GM23338 (cell line): ENCODE measurements at regions not wholly inside any gene's neighbourhood (a gene's known extent, or its start where the extent isn't known, plus 50 kb on each side); places are given as distances from the start of the nearest gene placed in this dataset.

Experiments used
- ATAC-seq: fragments of 200-7000 bp; cut with Tn5 transposase; 3 replicates; pipeline ENCODE4 v1.9.1; 2020
- DNase-seq: peaks from one replicate; pipeline ENCODE4 v3.0.0-alpha.2; 2015; ENCODE audit warnings: low spot score
- H2AFZ ChIP-seq: fragments of 200-600 bp; sonication (generic); 2 replicates; pipeline ENCODE4 v1.8.0; 2016; ENCODE audit warnings: antibody characterized with exemption, mild to moderate bottlenecking, moderate library complexity
- H3F3A ChIP-seq: fragments of 200-600 bp; sonication (generic); replicated peaks from 2 replicates; pipeline ENCODE4 v1.8.0; 2017; ENCODE audit warnings: antibody characterized with exemption, mixed run types, low read depth
- H3K27ac ChIP-seq: fragments of 200-600 bp; sonication (generic); 2 replicates; pipeline ENCODE4 v1.6.1; 2016; ENCODE audit warnings: low read depth
- H3K27me3 ChIP-seq: fragments of 200-600 bp; sonication (generic); 2 replicates; pipeline ENCODE4 v1.8.0; 2016; ENCODE audit warnings: mild to moderate bottlenecking, mixed run types, moderate library complexity; ENCODE audit not compliant: insufficient read depth
- H3K36me3 ChIP-seq: fragments of 200-600 bp; sonication (generic); 2 replicates; pipeline ENCODE4 v1.8.0; 2016; ENCODE audit warnings: mild to moderate bottlenecking; ENCODE audit not compliant: insufficient read depth
- H3K4me1 ChIP-seq: fragments of 200-600 bp; sonication (generic); 2 replicates; pipeline ENCODE4 v1.8.0; 2016; ENCODE audit warnings: mild to moderate bottlenecking, moderate library complexity; ENCODE audit not compliant: insufficient read depth
- H3K4me2 ChIP-seq: fragments of 200-600 bp; sonication (generic); 2 replicates; pipeline ENCODE4 v1.7.1; 2017; ENCODE audit warnings: mixed run types
- H3K4me3 ChIP-seq: fragments of 200-600 bp; sonication (generic); 2 replicates; pipeline ENCODE4 v1.6.1; 2016; ENCODE audit warnings: mixed run types
- H3K79me2 ChIP-seq: fragments of 200-600 bp; sonication (generic); replicated peaks from 2 replicates; pipeline ENCODE4 v1.8.0; 2017; ENCODE audit warnings: mild to moderate bottlenecking; ENCODE audit not compliant: insufficient read depth
- H3K9me2 ChIP-seq: fragments of 200-600 bp; sonication (generic); 2 replicates; pipeline ENCODE4 v1.8.0; 2017; ENCODE audit not compliant: insufficient read depth
- H4K20me1 ChIP-seq: fragments of 200-600 bp; sonication (generic); replicated peaks from 2 replicates; pipeline ENCODE4 v1.8.0; 2017; ENCODE audit warnings: mild to moderate bottlenecking; ENCODE audit not compliant: insufficient read depth
- H3K27ac Mint-ChIP-seq: 2 replicates; pipeline ENCODE4 v1.8.0; 2020; ENCODE audit warnings: inconsistent platforms, mild to moderate bottlenecking, moderate library complexity, mixed read lengths
- H3K27me3 Mint-ChIP-seq: 3 replicates; pipeline ENCODE4 v1.8.0; 2022; ENCODE audit warnings: low read depth, mild to moderate bottlenecking, moderate library complexity, mixed read lengths, inconsistent platforms; ENCODE audit not compliant: insufficient read depth, poor library complexity
- H3K36me3 Mint-ChIP-seq: 3 replicates; pipeline ENCODE4 v1.8.0; 2021; ENCODE audit warnings: low read depth, mild to moderate bottlenecking, inconsistent platforms, moderate library complexity, mixed read lengths
- H3K4me1 Mint-ChIP-seq: 3 replicates; pipeline ENCODE4 v1.8.0; 2020; ENCODE audit warnings: mild to moderate bottlenecking, inconsistent platforms, mixed read lengths
- H3K4me3 Mint-ChIP-seq: 3 replicates; pipeline ENCODE4 v1.8.0; 2021; ENCODE audit warnings: moderate library complexity, mild to moderate bottlenecking, inconsistent platforms, mixed read lengths
- H3K9me3 Mint-ChIP-seq: 3 replicates; pipeline ENCODE4 v1.8.0; 2020; ENCODE audit warnings: moderate library complexity, mild to moderate bottlenecking, inconsistent platforms, mixed read lengths
- CREB1 ChIP-seq: fragments of 250-450 bp; sonication (Bioruptor Pico); IDR thresholded peaks from 2 replicates; pipeline ENCODE4 v1.5.0; 2020; ENCODE audit warnings: low read depth, mild to moderate bottlenecking, moderate library complexity
- CTCF ChIP-seq, 2 experiments: fragments of 200-600 bp in 1 of 2; sonication (generic) in 1 of 2; conservative IDR thresholded peaks; 2 replicates each; pipeline versions ENCODE4 v1.5.1 to v1.6.1; 2016 to 2017; ENCODE audit warnings: antibody characterized with exemption in 2 of 2, low read depth in 2 of 2, mild to moderate bottlenecking in 2 of 2, moderate library complexity in 1 of 2
- ETS1 ChIP-seq: IDR thresholded peaks from 2 replicates; pipeline ENCODE4 v1.6.1; 2016; ENCODE audit warnings: antibody characterized with exemption
- EZH2 ChIP-seq: fragments of 200-600 bp; sonication (generic); IDR thresholded peaks from one replicate; pipeline ENCODE4 v1.8.0; 2017; ENCODE audit warnings: antibody characterized with exemption, mild to moderate bottlenecking, low read depth; ENCODE audit not compliant: unreplicated experiment
- EZH2phosphoT487 ChIP-seq: fragments of 200-600 bp; sonication (generic); IDR thresholded peaks from one replicate; pipeline ENCODE4 v1.8.1; 2018; ENCODE audit warnings: antibody characterized with exemption; ENCODE audit not compliant: unreplicated experiment
- JUNB ChIP-seq: IDR thresholded peaks from one replicate; pipeline ENCODE4 v1.6.1; 2016; ENCODE audit warnings: antibody characterized with exemption; ENCODE audit not compliant: unreplicated experiment
- NANOG ChIP-seq: IDR thresholded peaks from 2 replicates; pipeline ENCODE4 v1.6.1; 2016; ENCODE audit warnings: antibody characterized with exemption, borderline replicate concordance
- POLR2AphosphoS5 ChIP-seq: IDR thresholded peaks from 2 replicates; pipeline ENCODE4 v1.6.1; 2016; ENCODE audit warnings: antibody characterized with exemption, low read depth
- REST ChIP-seq: IDR thresholded peaks from one replicate; pipeline ENCODE4 v1.6.1; 2018; ENCODE audit warnings: antibody characterized with exemption; ENCODE audit not compliant: unreplicated experiment
- STAT1 ChIP-seq: IDR thresholded peaks from one replicate; pipeline ENCODE4 v1.6.1; 2016; ENCODE audit warnings: antibody characterized with exemption; ENCODE audit not compliant: unreplicated experiment
- ZNF114 ChIP-seq: fragments of 250-450 bp; sonication (Bioruptor Pico); IDR thresholded peaks from 2 replicates; pipeline ENCODE4 v1.5.0; 2020; ENCODE audit warnings: mild to moderate bottlenecking, moderate library complexity
- ZNF331 ChIP-seq: fragments of 250-450 bp; sonication (Bioruptor Pico); IDR thresholded peaks from 2 replicates; pipeline ENCODE4 v1.5.0; 2020; ENCODE audit warnings: low read depth, mild to moderate bottlenecking, moderate library complexity
- ZNF462 ChIP-seq: fragments of 250-450 bp; sonication (Bioruptor Pico); IDR thresholded peaks from 2 replicates; pipeline ENCODE4 v1.5.0; 2020; ENCODE audit warnings: mild to moderate bottlenecking, moderate library complexity

DNA sequence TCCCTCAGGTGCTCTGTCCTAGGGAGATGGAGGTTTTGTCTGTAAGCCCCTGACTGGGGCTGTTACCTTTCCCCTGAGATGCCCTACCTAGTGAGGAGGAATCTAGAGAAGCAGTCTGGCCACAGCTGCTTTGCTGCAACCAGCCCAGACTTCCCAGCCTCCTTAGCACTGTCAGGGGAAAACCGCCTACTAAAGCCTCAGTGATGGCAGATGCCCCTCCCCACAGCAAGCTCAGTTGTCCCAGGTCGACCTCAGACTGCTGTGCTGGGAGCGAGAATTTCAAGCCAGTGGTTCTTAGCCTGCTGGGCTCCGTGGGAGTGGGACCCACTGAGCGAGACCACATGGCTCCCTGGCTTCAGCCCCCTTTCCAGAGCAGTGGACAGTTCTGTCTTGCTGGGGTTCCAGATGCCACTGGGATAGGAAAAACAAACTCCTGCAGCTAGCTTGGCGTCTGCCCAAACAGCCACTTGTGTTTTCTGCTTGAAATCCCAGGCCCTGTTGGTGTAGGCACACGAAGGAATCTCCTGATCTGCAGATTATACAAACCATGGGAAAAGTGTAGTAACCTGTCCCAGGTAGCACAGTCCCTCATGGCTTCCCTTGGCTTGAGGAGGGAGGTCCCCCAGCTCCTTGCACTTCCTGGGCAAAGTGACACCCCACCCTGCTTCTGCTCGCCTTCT, 146.4 kb upstream of the PROKR2 start:
- Histone ChIP-seq H3K4me1 (no peaks in the 10 kb centered on the region), H3K4me2 (no peak overlapping the region), H3F3A (no peaks in the 10 kb centered on the region), H2AFZ (no peak overlapping the region), H3K9me2 (no peaks in the 10 kb centered on the region), H3K27me3 (no peaks in the 10 kb centered on the region), H3K4me3 (no peak overlapping the region), H3K27ac (no peak overlapping the region), H3K36me3 (no peaks in the 10 kb centered on the region), H4K20me1 (no peaks in the 10 kb centered on the region), H3K79me2 (no peaks in the 10 kb centered on the region)
- DNase-seq: no peak
- H3K27me3 Mint-ChIP-seq: peaks cover 4% of the 10 kb centered on the region
- no peak overlapping the region for H3K27ac Mint-ChIP-seq
- peaks cover 17% of the 10 kb centered on the region; the same call in 2 of the 3 replicates for H3K9me3 Mint-ChIP-seq
- no peak for ATAC-seq
- peaks cover 4% of the 10 kb centered on the region; the same call in 2 of the 3 replicates for H3K4me1 Mint-ChIP-seq
- H3K4me3 Mint-ChIP-seq: no peak overlapping the region
- TF ChIP-seq CTCF (conservative IDR thresholded peaks at IDR 0.05; ENCODE audit: low read depth in 2 of 2) (no peak), POLR2AphosphoS5 (no peak), ZNF331 (CRISPR knock-in tag) (no peak), ETS1 (no peak), EZH2 (no peak), REST (no peak), CREB1 (CRISPR knock-in tag) (no peak), NANOG (no peak), STAT1 (no peak), JUNB (no peak), EZH2phosphoT487 (no peak), ZNF114 (CRISPR knock-in tag) (no peak), ZNF462 (CRISPR knock-in tag) (no peak)
- no peaks in the 10 kb centered on the region for H3K36me3 Mint-ChIP-seq
